ENCODE measurements at regions not wholly inside any gene's neighbourhood (a gene's known extent, or its start where the extent isn't known, plus 50 kb on each side); places are given as distances from the start of the nearest gene placed in this dataset.

- TF ChIP-seq CTCF (IDR thresholded peaks at IDR 0.05) (no peak), POLR2A (IDR thresholded peaks at IDR 0.05) (no peak)
These were observed 791.4 kb downstream of the TDRD15 start for GRCh38 chr2:21915201-21915600.

Data from ovary (tissue), 3 donors.